ENCODE measurements at regions not wholly inside any gene's neighbourhood (a gene's known extent, or its start where the extent isn't known, plus 50 kb on each side); places are given as distances from the start of the nearest gene placed in this dataset.
A peak's percentile ranks its signal among the peaks of the same experiment; 100 is the strongest.

GRCh38 chr10:107701943-107702342 lies 537.4 kb upstream of the SORCS1 start:
- no peaks in the 10 kb centered on the region for H3K36me3 ChIP-seq (ENCODE audit: control insufficient read depth, insufficient read depth, low read length)
- TF ChIP-seq CEBPB (IDR thresholded peaks at IDR 0.05; ENCODE audit: low read depth, low read length) (no peak), POLR2A (IDR thresholded peaks at IDR 0.05; ENCODE audit: low read depth, low read length) (no peak), MXI1 (IDR thresholded peaks at IDR 0.05; ENCODE audit: borderline replicate concordance, low read depth, low read length) (no peak), RCOR1 (IDR thresholded peaks at IDR 0.05; ENCODE audit: insufficient replicate concordance, low read length) (no peak), FOS (IDR thresholded peaks at IDR 0.05; ENCODE audit: low read depth, low read length) (no peak), MAFK (IDR thresholded peaks at IDR 0.05; ENCODE audit: low read depth, low read length) (no peak), RAD21 (IDR thresholded peaks at IDR 0.05; ENCODE audit: low read length) (no peak), SMC3 (IDR thresholded peaks at IDR 0.05; ENCODE audit: low read depth, low read length) (no peak), MAZ (IDR thresholded peaks at IDR 0.05; ENCODE audit: borderline replicate concordance, low read depth, low read length) (no peak), RFX5 (IDR thresholded peaks at IDR 0.05; ENCODE audit: low read depth, low read length) (no peak), CHD1 (IDR thresholded peaks at IDR 0.05; ENCODE audit: low read depth, low read length) (no peak), NFE2L2 (IDR thresholded peaks at IDR 0.05; ENCODE audit: low read depth, low read length) (no peak), CTCF (conservative IDR thresholded peaks at IDR 0.05; ENCODE audit: low read depth, low read length) (no peak), BHLHE40 (IDR thresholded peaks at IDR 0.05; ENCODE audit: low read depth, low read length) (no peak)
- TF ChIP-seq, protein P1, sequence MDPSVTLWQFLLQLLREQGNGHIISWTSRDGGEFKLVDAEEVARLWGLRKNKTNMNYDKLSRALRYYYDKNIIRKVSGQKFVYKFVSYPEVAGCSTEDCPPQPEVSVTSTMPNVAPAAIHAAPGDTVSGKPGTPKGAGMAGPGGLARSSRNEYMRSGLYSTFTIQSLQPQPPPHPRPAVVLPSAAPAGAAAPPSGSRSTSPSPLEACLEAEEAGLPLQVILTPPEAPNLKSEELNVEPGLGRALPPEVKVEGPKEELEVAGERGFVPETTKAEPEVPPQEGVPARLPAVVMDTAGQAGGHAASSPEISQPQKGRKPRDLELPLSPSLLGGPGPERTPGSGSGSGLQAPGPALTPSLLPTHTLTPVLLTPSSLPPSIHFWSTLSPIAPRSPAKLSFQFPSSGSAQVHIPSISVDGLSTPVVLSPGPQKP (IDR thresholded peaks at IDR 0.05; ENCODE audit: borderline replicate concordance, low read depth, low read length): no peak
- TF ChIP-seq, protein P2, sequence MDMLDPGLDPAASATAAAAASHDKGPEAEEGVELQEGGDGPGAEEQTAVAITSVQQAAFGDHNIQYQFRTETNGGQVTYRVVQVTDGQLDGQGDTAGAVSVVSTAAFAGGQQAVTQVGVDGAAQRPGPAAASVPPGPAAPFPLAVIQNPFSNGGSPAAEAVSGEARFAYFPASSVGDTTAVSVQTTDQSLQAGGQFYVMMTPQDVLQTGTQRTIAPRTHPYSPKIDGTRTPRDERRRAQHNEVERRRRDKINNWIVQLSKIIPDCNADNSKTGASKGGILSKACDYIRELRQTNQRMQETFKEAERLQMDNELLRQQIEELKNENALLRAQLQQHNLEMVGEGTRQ (IDR thresholded peaks at IDR 0.05; ENCODE audit: low read depth, low read length): no peak
- ATAC-seq (ENCODE audit: low read depth): no peak

More at GRCh38 chr10:107701943-107702342, 537.4 kb upstream of the SORCS1 start:
- H4K91ac ChIP-seq (ENCODE audit: insufficient read depth, low read depth, low read length): no peak overlapping the region
- no peak overlapping the region for H2BK15ac ChIP-seq (ENCODE audit: low read depth, low read length)
- BruUV-seq (replicated peaks): no TSS peak
- H2AFZ ChIP-seq (replicated peaks; ENCODE audit: low read length, poor library complexity): no peak overlapping the region
- H4K8ac ChIP-seq (ENCODE audit: low read depth in 2 of 2, low read length in 2 of 2): no peak overlapping the region
- H3K18ac ChIP-seq (ENCODE audit: low read depth, low read length): no peak overlapping the region
- no peaks in the 10 kb centered on the region for H3K79me1 ChIP-seq (ENCODE audit: low read depth in 1 of 2, low read length in 2 of 2)
- H2BK5ac ChIP-seq (ENCODE audit: low read depth, low read length, poor library complexity, severe bottlenecking): no peak overlapping the region
- no peaks in the 10 kb centered on the region for H3K4me1 ChIP-seq (ENCODE audit: control insufficient read depth, insufficient read depth, low read length)
- no peak overlapping the region for H4K5ac ChIP-seq (ENCODE audit: low read depth, low read length)
- dilution Hi-C loops (cut with HindIII; ENCODE audit: low sequenced_read_pairs, unreplicated experiment) (no loop called here), intact Hi-C loops (cut with micrococcal nuclease) (no loop called here), in situ Hi-C loops (cut with MboI; ENCODE audit: low sequenced_read_pairs) (no loop called here)
- no peaks in the 10 kb centered on the region for H3K27me3 ChIP-seq (ENCODE audit: control insufficient read depth, insufficient read depth, low read length)
- ChIA-PET POLR2A (ENCODE audit: unreplicated experiment) (no interaction called here), CTCF (no interaction called here)
- no peaks in the 10 kb centered on the region for H3K9me1 ChIP-seq (ENCODE audit: insufficient read depth, low read length)
- H3K9me3 ChIP-seq (ENCODE audit: control insufficient read depth, insufficient read depth, low read length): no peaks in the 10 kb centered on the region
- no peak overlapping the region for H3K27ac ChIP-seq (ENCODE audit: insufficient read depth, low read length)
- H3K14ac ChIP-seq (replicated peaks; ENCODE audit: low read depth, low read length): no peak overlapping the region
- no peak overlapping the region for H3K9ac ChIP-seq (ENCODE audit: low read depth, low read length)
- H3K4me2 ChIP-seq (ENCODE audit: low read depth, low read length): no peak overlapping the region
- no peak overlapping the region for H2AK9ac ChIP-seq (replicated peaks; ENCODE audit: low read depth, low read length, poor library complexity)
- no peak overlapping the region for H3K4me3 ChIP-seq (ENCODE audit: insufficient read depth, low read depth, low read length)
- H2BK20ac ChIP-seq (ENCODE audit: low read depth, low read length): no peak overlapping the region
- no peak overlapping the region for H3K4ac ChIP-seq (ENCODE audit: low read depth, low read length)
- H2AK5ac ChIP-seq (ENCODE audit: low read depth, low read length): no peak overlapping the region
- H4K20me1 ChIP-seq (ENCODE audit: insufficient read depth, low read length): no peaks in the 10 kb centered on the region
- no peak overlapping the region for H2BK120ac ChIP-seq (ENCODE audit: low read depth, low read length)
- DNase-seq: peak; percentile 7
- no peak overlapping the region for H3K56ac ChIP-seq (ENCODE audit: extremely low read depth, insufficient read depth, low read length)
- H3K23ac ChIP-seq (ENCODE audit: low read depth, low read length): no peak overlapping the region

All from IMR-90 (cell line).